ENCODE measurements at regions not wholly inside any gene's neighbourhood (a gene's known extent, or its start where the extent isn't known, plus 50 kb on each side); places are given as distances from the start of the nearest gene placed in this dataset.

- DNase-seq = no peak
Measured at GRCh38 chr10:33529234-33529633, 194.8 kb upstream of the NRP1 start.

- no peak for DNase-seq
Measured at GRCh38 chr10:33524966-33525365, 190.5 kb upstream of the NRP1 start.

- DNase-seq = no peak
Measured at GRCh38 chr10:33524041-33524440, 189.6 kb upstream of the NRP1 start.

GRCh38 chr10:33523236-33523792 lies 188.8 kb upstream of the NRP1 start:
- no peak for DNase-seq

- DNase-seq = no peak
Measured at GRCh38 chr10:33521904-33522303, 187.4 kb upstream of the NRP1 start.

GRCh38 chr10:33521062-33521461 lies 186.6 kb upstream of the NRP1 start:
- no peak for DNase-seq

- DNase-seq = no peak
Measured at GRCh38 chr10:33520223-33520622, 185.8 kb upstream of the NRP1 start.

GRCh38 chr10:33519130-33519860 lies 184.8 kb upstream of the NRP1 start:
- no peak for DNase-seq

- no peak for DNase-seq
Measured at GRCh38 chr10:33510206-33510605, 175.7 kb upstream of the NRP1 start.

GRCh38 chr10:33509231-33509831 lies 174.9 kb upstream of the NRP1 start:
- DNase-seq = peak; percentile 55

GRCh38 chr10:33507662-33508425 lies 173.4 kb upstream of the NRP1 start:
- DNase-seq = no peak

- no peak for DNase-seq
Measured at GRCh38 chr10:33506838-33507661, 172.6 kb upstream of the NRP1 start.

- no peak for DNase-seq
Measured at GRCh38 chr10:33506391-33506790, 171.9 kb upstream of the NRP1 start.

- DNase-seq = no peak
Measured at GRCh38 chr10:33501161-33501560, 166.7 kb upstream of the NRP1 start.

GRCh38 chr10:33498391-33498891 lies 164.0 kb upstream of the NRP1 start:
- DNase-seq = no peak

- no peak for DNase-seq
Measured at GRCh38 chr10:33497338-33497737, 162.9 kb upstream of the NRP1 start.

GRCh38 chr10:33496096-33496495 lies 161.6 kb upstream of the NRP1 start:
- no peak for DNase-seq

- DNase-seq = no peak
Measured at GRCh38 chr10:33494694-33495265, 160.3 kb upstream of the NRP1 start.

- DNase-seq = no peak
Measured at GRCh38 chr10:33493978-33494377, 159.5 kb upstream of the NRP1 start.

GRCh38 chr10:33493497-33493896 lies 159.0 kb upstream of the NRP1 start:
- no peak for DNase-seq

- no peak for DNase-seq
Measured at GRCh38 chr10:33492701-33493345, 158.4 kb upstream of the NRP1 start.
